AG04449 (cell line): ENCODE measurements at regions not wholly inside any gene's neighbourhood (a gene's known extent, or its start where the extent isn't known, plus 50 kb on each side); places are given as distances from the start of the nearest gene placed in this dataset.

Experiments
- CTCF ChIA-PET: fragments of 350-600 bp; formaldehyde crosslinking; extraction: SDS; loops from one replicate; lab custom pipeline; 2021; ENCODE audit warnings: antibody characterized with exemption; lab: Yijun Ruan, JAX
- POLR2A ChIA-PET: fragments of 400-600, 350-600 bp; formaldehyde crosslinking; extraction: SDS; loops from one replicate; lab custom pipeline; 2020; ENCODE audit warnings: antibody characterized with exemption, inconsistent platforms; lab: Yijun Ruan, JAX
- DNase-seq: peaks from one replicate; pipeline ENCODE4 v3.0.0-alpha.2; 2010; ENCODE audit warnings: low read depth, low spot score
- H3K4me3 ChIP-seq: 2 replicates; pipeline ENCODE4 v1.5.1; 2011; ENCODE audit warnings: low read depth, mild to moderate bottlenecking, control low read depth, low read length
- TF ChIP-seq, protein P1 (sequence below): IDR thresholded peaks from one replicate; pipeline ENCODE4 v1.5.1; 2011; ENCODE audit warnings: mild to moderate bottlenecking, moderate library complexity, low read length, control low read depth, inconsistent platforms; ENCODE audit not compliant: insufficient read depth; ENCODE audit errors: missing control alignments

DNA sequence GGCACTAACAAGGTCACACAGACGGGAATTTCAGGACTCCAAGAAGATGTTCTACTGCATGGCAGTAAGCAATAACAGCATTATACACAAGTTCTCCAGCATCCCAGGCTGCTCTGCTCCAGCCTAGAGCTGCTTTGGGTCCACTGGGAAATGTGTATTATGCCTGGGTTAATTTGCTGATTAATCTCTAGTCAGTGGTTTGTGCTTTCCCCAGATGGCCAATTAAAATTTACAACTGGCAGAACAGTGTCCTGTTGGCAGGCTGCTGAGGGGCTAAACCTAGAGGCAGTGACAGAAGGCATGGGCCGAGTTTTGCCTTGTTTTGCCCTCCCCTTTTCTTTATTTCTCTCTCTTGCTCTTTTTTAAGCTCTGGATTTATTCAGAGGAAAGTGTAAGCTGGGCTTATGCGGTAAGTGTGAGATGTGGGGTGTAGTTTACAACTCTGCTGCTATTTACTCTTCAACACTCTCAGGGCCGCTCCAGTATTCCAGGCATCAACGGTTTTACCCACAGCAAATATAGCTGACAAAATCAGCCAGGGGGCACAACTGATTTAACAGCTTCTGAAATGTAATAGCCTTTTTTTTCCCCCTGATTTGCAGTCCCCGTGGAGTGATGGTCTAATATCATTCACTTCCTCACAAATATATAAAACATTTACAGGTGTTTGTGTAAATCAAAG lies 348.0 kb downstream of the GPD2 start:
- DNase-seq: no peak
- TF ChIP-seq, protein P1, sequence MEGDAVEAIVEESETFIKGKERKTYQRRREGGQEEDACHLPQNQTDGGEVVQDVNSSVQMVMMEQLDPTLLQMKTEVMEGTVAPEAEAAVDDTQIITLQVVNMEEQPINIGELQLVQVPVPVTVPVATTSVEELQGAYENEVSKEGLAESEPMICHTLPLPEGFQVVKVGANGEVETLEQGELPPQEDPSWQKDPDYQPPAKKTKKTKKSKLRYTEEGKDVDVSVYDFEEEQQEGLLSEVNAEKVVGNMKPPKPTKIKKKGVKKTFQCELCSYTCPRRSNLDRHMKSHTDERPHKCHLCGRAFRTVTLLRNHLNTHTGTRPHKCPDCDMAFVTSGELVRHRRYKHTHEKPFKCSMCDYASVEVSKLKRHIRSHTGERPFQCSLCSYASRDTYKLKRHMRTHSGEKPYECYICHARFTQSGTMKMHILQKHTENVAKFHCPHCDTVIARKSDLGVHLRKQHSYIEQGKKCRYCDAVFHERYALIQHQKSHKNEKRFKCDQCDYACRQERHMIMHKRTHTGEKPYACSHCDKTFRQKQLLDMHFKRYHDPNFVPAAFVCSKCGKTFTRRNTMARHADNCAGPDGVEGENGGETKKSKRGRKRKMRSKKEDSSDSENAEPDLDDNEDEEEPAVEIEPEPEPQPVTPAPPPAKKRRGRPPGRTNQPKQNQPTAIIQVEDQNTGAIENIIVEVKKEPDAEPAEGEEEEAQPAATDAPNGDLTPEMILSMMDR: no peak
- POLR2A ChIA-PET: no interaction called here
- CTCF ChIA-PET: no interaction called here
- no peak overlapping the region for H3K4me3 ChIP-seq

DNA sequence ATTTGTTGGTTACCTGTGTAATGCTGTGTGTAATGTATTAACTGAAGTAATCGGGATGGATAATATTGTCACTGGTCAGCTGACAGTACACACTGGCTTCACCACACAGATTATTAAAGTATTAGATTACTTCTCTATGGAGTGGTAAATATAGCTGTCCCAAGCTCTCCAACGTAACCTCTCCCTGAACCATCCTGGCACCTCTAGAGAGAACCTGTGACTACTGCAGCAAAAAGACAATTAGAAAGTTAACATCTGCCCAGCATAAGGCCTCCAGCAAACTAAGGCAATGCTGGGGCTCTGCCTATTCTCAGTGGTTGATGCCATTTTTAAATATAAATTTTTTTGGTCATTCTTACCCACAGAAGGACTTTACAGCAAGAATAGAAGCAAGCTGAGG lies 351.3 kb downstream of the GPD2 start:
- CTCF ChIA-PET: no interaction called here
- TF ChIP-seq, protein P1: no peak
- H3K4me3 ChIP-seq: no peak overlapping the region
- no peak for DNase-seq
- POLR2A ChIA-PET: no interaction called here

DNA sequence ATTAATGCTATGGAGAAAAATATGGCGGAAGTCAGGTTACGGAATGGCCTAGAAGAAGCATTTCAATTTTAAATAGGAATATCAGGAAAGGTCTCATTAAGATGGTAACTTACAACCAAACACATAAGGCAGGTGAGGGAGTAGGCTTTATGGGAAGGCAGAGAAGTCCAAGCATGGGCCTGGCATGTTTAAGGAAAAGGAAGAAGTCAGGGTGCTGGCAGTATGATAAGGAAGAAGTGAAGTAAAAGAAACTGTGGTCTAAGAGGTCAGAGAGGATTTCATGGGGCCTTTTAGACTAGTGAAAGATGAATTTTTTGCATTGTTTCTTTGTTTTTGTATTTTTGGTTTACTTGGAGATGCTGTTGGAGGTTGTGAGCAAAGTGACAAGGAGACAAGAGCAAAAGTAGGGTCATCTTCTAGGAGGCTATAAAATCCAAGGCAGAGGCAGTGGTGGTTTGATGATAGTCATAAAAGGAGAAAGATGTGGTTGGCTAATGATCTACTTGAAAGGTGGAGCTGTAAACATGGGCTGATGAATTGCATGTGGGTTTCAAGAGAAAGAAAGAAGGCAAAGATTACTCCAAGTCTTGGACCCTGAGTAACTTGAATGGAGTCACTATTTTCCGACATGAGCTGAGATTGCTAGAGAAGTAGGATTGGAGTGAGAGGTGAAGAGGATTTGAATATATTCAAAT lies 354.3 kb downstream of the GPD2 start:
- TF ChIP-seq, protein P1: no peak
- CTCF ChIA-PET: no interaction called here
- POLR2A ChIA-PET: no interaction called here
- H3K4me3 ChIP-seq: no peak overlapping the region
- DNase-seq: no peak

DNA sequence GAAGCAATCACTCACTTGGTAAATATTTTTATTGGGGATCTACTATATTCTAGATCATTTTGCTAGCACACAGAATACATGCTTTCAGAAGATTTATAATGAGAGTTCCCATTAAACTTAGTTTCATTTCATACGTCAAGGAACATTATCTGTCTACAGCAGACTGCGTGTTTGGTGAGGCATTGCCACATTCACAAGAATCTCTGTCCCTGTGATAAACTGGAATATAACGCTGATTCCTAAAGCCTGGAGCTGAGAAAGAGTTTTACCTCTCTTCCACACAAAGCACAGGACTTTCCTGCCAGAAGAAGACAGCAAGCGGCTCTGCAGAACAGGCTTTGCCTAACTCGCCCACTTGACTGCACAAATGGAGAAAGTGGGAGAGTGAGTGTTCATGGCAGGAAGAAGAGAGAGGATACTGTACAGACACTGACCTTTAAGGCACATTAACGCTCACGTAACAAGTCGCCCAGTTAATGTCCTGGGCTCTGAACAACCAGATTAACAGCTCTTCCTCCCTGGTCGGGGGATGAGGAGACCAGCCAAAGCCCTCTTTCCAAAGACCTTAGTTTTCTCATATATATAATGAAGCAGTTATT lies 356.2 kb downstream of the GPD2 start:
- TF ChIP-seq, protein P1: no peak
- no peak for DNase-seq
- POLR2A ChIA-PET: no interaction called here
- CTCF ChIA-PET: no interaction called here
- no peak overlapping the region for H3K4me3 ChIP-seq

DNA sequence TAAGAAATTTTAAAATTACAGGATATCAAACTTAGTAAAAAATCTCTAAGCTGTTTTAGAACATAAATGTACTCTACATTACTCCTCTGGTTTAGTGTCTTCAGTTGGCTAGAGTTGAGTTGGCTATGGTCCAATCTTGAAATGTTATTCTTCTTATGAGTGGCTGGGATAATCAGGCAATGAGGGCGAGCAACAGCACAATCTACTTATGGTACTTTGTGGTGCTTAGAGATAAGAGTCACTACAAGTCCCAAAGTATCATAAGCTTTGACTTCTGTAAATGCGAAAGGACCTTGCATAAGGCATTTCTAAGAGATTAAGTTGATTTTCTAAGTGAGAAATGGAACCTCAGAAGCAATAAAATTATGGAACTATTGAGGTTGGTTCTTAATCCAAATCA lies 361.7 kb downstream of the GPD2 start:
- ChIA-PET POLR2A (no interaction called here), CTCF (no interaction called here)
- H3K4me3 ChIP-seq: no peak overlapping the region
- DNase-seq: no peak
- TF ChIP-seq, protein P1: no peak

DNA sequence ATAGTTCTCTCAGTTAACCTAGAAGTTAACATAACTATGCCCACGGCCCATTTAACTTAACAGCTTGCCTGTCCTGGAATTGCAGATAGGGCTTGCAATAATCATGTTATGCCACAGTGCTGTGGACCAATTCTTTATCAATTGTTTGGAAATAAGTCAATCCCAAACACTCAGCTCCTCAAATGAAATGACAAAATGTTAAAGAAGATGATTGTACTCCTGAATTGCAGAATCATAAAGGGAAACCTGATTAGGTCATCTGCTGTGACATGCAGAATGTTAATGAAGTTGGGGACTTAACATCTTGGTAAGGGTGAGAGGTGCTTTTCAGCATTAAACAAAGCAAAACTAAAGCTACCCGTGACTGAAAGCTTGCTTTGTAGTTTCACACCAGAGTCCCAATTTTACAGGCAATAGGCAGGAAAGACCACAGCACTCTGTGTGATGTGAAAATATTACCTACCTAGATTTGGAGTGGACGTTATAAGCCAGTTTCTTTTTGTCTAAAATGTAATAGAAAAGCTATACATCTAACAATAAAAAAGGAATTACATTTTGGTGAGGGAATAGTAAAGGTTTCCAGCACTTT lies 364.0 kb downstream of the GPD2 start:
- no peak for DNase-seq
- POLR2A ChIA-PET: no interaction called here
- no peak overlapping the region for H3K4me3 ChIP-seq
- CTCF ChIA-PET: no interaction called here
- TF ChIP-seq, protein P1: no peak
